GM21423 (cell line): ENCODE measurements at regions not wholly inside any gene's neighbourhood (a gene's known extent, or its start where the extent isn't known, plus 50 kb on each side); places are given as distances from the start of the nearest gene placed in this dataset.

ENCODE experiments used
- ATAC-seq: cut with Tn5 transposase; IDR thresholded peaks from one replicate; pipeline ENCODE4 v1.9.1; 2021; ENCODE audit warnings: mild to moderate bottlenecking, moderate library complexity; ENCODE audit not compliant: unreplicated experiment

DNA sequence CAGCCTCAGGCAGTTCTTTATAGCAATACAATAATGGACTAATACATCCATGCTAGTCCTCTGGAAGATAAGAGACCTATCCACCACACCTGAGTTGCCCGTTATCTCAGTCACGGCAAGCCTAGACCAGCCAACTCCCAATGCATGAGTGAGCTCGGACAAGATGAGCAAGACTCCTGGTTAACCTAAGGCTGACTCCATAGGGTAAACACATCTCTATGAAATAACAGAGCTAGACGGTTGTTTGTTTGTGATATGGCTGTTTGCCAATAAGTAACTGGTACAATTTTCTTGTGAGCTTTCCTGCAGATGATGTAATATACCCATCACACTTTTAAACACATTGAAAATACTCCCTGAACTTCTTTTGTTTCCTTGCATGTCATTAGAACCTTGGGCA, 70.6 kb upstream of the PHACTR1 start:
- ATAC-seq = no peak

GRCh38 chr6:12648171-12648570, 68.4 kb upstream of the PHACTR1 start:
- no peak for ATAC-seq

GRCh38 chr6:12649325-12649724, 67.2 kb upstream of the PHACTR1 start:
- ATAC-seq = no peak

DNA sequence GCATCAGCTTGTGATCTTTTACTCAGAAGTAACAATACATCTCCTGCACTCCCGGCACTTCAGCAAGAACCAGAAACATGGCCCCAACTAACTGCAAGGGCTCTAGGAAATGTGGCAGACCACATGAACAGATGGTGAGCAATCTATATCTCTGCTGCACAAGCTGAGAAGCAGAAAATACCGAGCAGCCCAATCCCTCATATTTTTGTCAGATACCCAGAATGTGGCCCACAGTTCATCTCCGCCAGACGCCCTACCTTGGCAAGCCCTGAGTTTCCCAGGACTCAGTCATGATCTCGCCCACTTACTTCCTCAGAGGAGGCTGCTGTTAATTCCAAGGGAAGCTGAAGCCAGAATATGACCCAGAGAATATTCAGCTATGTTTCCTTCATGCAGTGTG, 63.1 kb upstream of the PHACTR1 start:
- ATAC-seq = no peak

DNA sequence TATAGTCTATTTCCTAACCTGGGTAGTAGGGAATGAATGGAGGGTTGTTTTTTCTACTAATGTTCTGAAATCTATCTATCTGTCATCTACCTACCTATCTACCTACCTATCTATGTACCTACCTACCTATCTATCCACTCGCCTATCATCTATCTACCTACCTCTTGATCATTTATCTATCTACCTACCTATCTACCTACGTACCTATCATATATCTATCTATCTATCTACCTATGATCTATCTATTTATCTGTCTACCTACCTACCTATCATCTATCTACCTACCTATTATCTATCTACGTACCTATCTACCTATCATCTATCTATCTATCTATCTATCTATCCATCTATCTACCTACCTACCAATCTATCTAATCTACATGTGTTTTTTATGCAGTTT, 62.5 kb upstream of the PHACTR1 start:
- no peak for ATAC-seq

- ATAC-seq = no peak
These were observed 62.1 kb upstream of the PHACTR1 start for GRCh38 chr6:12654514-12654913.

- ATAC-seq = no peak
These were observed 59.7 kb upstream of the PHACTR1 start for GRCh38 chr6:12656906-12657305.

DNA sequence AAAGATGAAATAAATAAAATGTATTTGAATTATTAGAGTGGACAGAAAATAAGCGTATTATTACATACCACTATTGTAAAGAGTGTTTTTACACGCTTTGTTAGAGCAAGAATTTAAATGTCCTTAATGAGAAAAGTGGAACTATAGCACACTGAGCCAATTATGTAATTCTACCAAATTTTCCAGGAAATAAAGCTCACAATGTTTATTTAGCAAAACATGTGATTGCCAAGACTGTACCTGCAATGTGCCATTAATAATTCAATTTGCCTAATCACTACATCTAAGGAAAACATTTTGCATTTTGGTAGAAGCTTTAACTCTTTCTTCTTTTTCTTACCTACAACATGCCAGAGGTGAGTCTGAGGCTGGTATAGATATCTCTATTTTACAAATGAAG, 58.7 kb upstream of the PHACTR1 start:
- no peak for ATAC-seq

- no peak for ATAC-seq
These were observed 55.0 kb upstream of the PHACTR1 start for GRCh38 chr6:12661432-12662089.
